Neural cell (in vitro differentiated cells): ENCODE measurements at regions not wholly inside any gene's neighbourhood (a gene's known extent, or its start where the extent isn't known, plus 50 kb on each side); places are given as distances from the start of the nearest gene placed in this dataset.

Source experiments
- CTCF ChIP-seq: fragments of 450-650 bp; IDR thresholded peaks from 2 replicates; pipeline ENCODE4 v1.5.1; 2014; ENCODE audit warnings: antibody characterized with exemption, mild to moderate bottlenecking, moderate library complexity; ENCODE audit not compliant: poor library complexity, severe bottlenecking
- EP300 ChIP-seq: fragments of 450-650 bp; conservative IDR thresholded peaks from 2 replicates; pipeline ENCODE4 v1.6.1; 2014; ENCODE audit warnings: antibody characterized with exemption, mild to moderate bottlenecking, moderate library complexity; ENCODE audit not compliant: poor library complexity, severe bottlenecking
- EZH2 ChIP-seq: fragments of 200-600, 300-800 bp; shearing (Covaris generic), sonication (generic); IDR thresholded peaks from 2 replicates; pipeline ENCODE4 v1.6.1; 2014; ENCODE audit warnings: antibody characterized with exemption, low read length, borderline replicate concordance, mild to moderate bottlenecking; ENCODE audit not compliant: insufficient read depth, poor library complexity, severe bottlenecking
- MXI1 ChIP-seq: fragments of 450-650 bp; conservative IDR thresholded peaks from 2 replicates; pipeline ENCODE4 v1.6.1; 2014; ENCODE audit warnings: antibody characterized with exemption, mild to moderate bottlenecking; ENCODE audit not compliant: poor library complexity, severe bottlenecking
- RAD21 ChIP-seq: fragments of 450-650 bp; conservative IDR thresholded peaks from 2 replicates; pipeline ENCODE4 v1.6.1; 2014; ENCODE audit warnings: antibody characterized with exemption, mild to moderate bottlenecking, moderate library complexity
- REST ChIP-seq: IDR thresholded peaks from 2 replicates; pipeline ENCODE4 v1.6.1; 2012; ENCODE audit warnings: borderline replicate concordance
- TAF1 ChIP-seq: IDR thresholded peaks from 2 replicates; pipeline ENCODE4 v1.6.1; 2012; ENCODE audit warnings: low read depth

- TF ChIP-seq CTCF = no peak
- TF ChIP-seq EZH2 = no peak
- no peak for TF ChIP-seq TAF1
- TF ChIP-seq REST = no peak
- no peak for TF ChIP-seq RAD21
- TF ChIP-seq MXI1 = no peak
- no peak for TF ChIP-seq EP300
Measured at GRCh38 chr19:33977756-33978685, 181.4 kb downstream of the KCTD15 start.
